ENCODE measurements at regions not wholly inside any gene's neighbourhood (a gene's known extent, or its start where the extent isn't known, plus 50 kb on each side); places are given as distances from the start of the nearest gene placed in this dataset.

GRCh38 chr1:83775977-83776603 lies 222.8 kb downstream of the TTLL7 start:
- TF ChIP-seq CTCF (IDR thresholded peaks at IDR 0.05 in 4 of 5, conservative IDR thresholded peaks at IDR 0.05 in 1 of 5) (no peak), POLR2A (IDR thresholded peaks at IDR 0.05) (no peak)

All from gastrocnemius medialis (tissue), 4 donors.